Glutamatergic neuron (in vitro differentiated cells): ENCODE measurements at regions not wholly inside any gene's neighbourhood (a gene's known extent, or its start where the extent isn't known, plus 50 kb on each side); places are given as distances from the start of the nearest gene placed in this dataset.

Source experiments
- DNase-seq: peaks from one replicate; pipeline ENCODE4 v3.0.0; 2022
- H3K27ac Mint-ChIP-seq: one replicate; pipeline ENCODE4 v1.8.0; 2020; ENCODE audit warnings: mild to moderate bottlenecking, mixed read lengths, inconsistent platforms; ENCODE audit not compliant: unreplicated experiment
- H3K27me3 Mint-ChIP-seq: one replicate; pipeline ENCODE4 v1.8.0; 2020; ENCODE audit warnings: mild to moderate bottlenecking, moderate library complexity, mixed read lengths, inconsistent platforms; ENCODE audit not compliant: unreplicated experiment
- H3K36me3 Mint-ChIP-seq: one replicate; pipeline ENCODE4 v1.8.0; 2020; ENCODE audit warnings: mild to moderate bottlenecking, mixed read lengths, inconsistent platforms; ENCODE audit not compliant: unreplicated experiment
- H3K4me1 Mint-ChIP-seq: one replicate; pipeline ENCODE4 v1.8.0; 2020; ENCODE audit warnings: mild to moderate bottlenecking, low read depth, mixed read lengths, inconsistent platforms; ENCODE audit not compliant: unreplicated experiment
- H3K4me3 Mint-ChIP-seq: one replicate; pipeline ENCODE4 v1.8.0; 2020; ENCODE audit warnings: mild to moderate bottlenecking, mixed read lengths, inconsistent platforms; ENCODE audit not compliant: unreplicated experiment
- H3K9me3 Mint-ChIP-seq: one replicate; pipeline ENCODE4 v1.8.0; 2020; ENCODE audit warnings: mild to moderate bottlenecking, moderate library complexity, mixed read lengths, inconsistent platforms; ENCODE audit not compliant: unreplicated experiment
- CTCF ChIP-seq: fragments of 200-600 bp; sonication (generic); IDR thresholded peaks from one replicate; pipeline ENCODE4 v1.5.0; 2021; ENCODE audit not compliant: partially characterized antibody, unreplicated experiment

GRCh38 chr5:153437251-153437650, 53.2 kb upstream of the GRIA1 start:
- Mint-ChIP-seq H3K4me1 (no peaks in the 10 kb centered on the region), H3K4me3 (no peak overlapping the region), H3K36me3 (no peaks in the 10 kb centered on the region), H3K27ac (no peak overlapping the region), H3K27me3 (no peaks in the 10 kb centered on the region), H3K9me3 (no peaks in the 10 kb centered on the region)
- no peak for TF ChIP-seq CTCF
- no peak for DNase-seq

- no peaks in the 10 kb centered on the region for H3K9me3 Mint-ChIP-seq
- H3K36me3 Mint-ChIP-seq, result no peaks in the 10 kb centered on the region
- DNase-seq, result no peak
- no peaks in the 10 kb centered on the region for H3K27me3 Mint-ChIP-seq
- H3K4me1 Mint-ChIP-seq, result no peaks in the 10 kb centered on the region
- no peak overlapping the region for H3K4me3 Mint-ChIP-seq
- no peak for TF ChIP-seq CTCF
- H3K27ac Mint-ChIP-seq, result no peak overlapping the region
Observed at GRCh38 chr5:153439130-153439529, 51.3 kb upstream of the GRIA1 start.
